ENCODE measurements at regions not wholly inside any gene's neighbourhood (a gene's known extent, or its start where the extent isn't known, plus 50 kb on each side); places are given as distances from the start of the nearest gene placed in this dataset.

DNA sequence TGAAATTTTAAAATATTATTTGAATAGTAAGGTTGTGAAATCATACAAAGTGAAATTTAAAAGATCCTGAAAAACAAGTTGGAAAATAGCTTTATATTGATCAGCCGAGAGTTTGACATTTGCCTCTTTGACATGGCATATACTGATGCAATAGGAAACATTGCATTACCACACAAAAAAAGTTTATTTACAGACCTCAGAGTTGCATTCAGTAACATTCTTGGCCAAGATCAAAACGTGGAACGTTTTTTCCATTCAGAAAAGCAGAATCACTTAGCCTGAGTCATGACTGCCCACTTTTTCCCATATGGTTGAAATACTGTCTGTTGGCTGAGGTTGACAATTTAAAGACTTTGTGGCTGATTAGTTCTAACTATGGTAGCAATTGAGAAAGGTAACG is 55.1 kb upstream of the BACH2 start:
- no peak overlapping the region for H2AFZ ChIP-seq (ENCODE audit: insufficient read depth, low read depth, low read length, poor library complexity, severe bottlenecking)
- H3K36me3 ChIP-seq (replicated peaks in 1 of 2; ENCODE audit: control insufficient read depth in 1 of 2, insufficient read depth in 2 of 2, low read length in 2 of 2): no peaks in the 10 kb centered on the region
- DNase-seq: peak; percentile 60 to 77 (median 73)
- WGBS (ENCODE audit: insufficient coverage): 0% methylated on average over 2 of the region's 4 CpGs
- H3K27ac Mint-ChIP-seq: peak overlapping the region; percentile 51 to 95 (median 79)
- H3K27ac ChIP-seq (ENCODE audit: low read depth in 1 of 2, low read length in 2 of 2): peak overlapping the region in 1 of 2 donors; percentile 81
- H3K9me3 ChIP-seq (replicated peaks in 1 of 2; ENCODE audit: control insufficient read depth in 1 of 2, insufficient read depth in 1 of 2, low read length in 2 of 2): no peaks in the 10 kb centered on the region
- H3K79me2 ChIP-seq (ENCODE audit: insufficient read depth, low read length): no peaks in the 10 kb centered on the region
- H3K36me3 Mint-ChIP-seq: no peaks in the 10 kb centered on the region
- H3K4me1 ChIP-seq (ENCODE audit: control insufficient read depth in 1 of 2, insufficient read depth in 2 of 2, low read length in 2 of 2): peaks cover 25 to 27% of the 10 kb centered on the region in 2 donors
- H3K4me3 Mint-ChIP-seq: no peak overlapping the region
- peaks cover 37% of the 10 kb centered on the region for H3K4me1 Mint-ChIP-seq
- peak overlapping the region; percentile 41 for H3K4me2 ChIP-seq (replicated peaks; ENCODE audit: extremely low read depth, low read length, poor library complexity, severe bottlenecking)
- intact Hi-C loops (cut with micrococcal nuclease): loop anchor here in 1 of 2 donors (1.0 kb wide), 1 partner anchor 23 kb away; no protein-coding TSS in a partner anchor
- no peak overlapping the region for H3K9ac ChIP-seq (ENCODE audit: insufficient read depth, low read length, poor library complexity, severe bottlenecking)
- H3K27me3 ChIP-seq (ENCODE audit: control insufficient read depth in 2 of 2, insufficient read depth in 2 of 2, low read length in 2 of 2): no peaks in the 10 kb centered on the region
- no peaks in the 10 kb centered on the region for H4K20me1 ChIP-seq (ENCODE audit: insufficient read depth, low read length)
- no peak for TF ChIP-seq CTCF (IDR thresholded peaks at IDR 0.05)
- peaks cover 0 to 5% (median 3%) of the 10 kb centered on the region in 7 donors for H3K9me3 Mint-ChIP-seq
- H3K4me3 ChIP-seq (replicated peaks in 1 of 3; ENCODE audit: low read depth in 2 of 3, low read length in 3 of 3): no peak overlapping the region
- peaks cover 0 to 6% (median 1%) of the 10 kb centered on the region in 3 donors for H3K27me3 Mint-ChIP-seq (ENCODE audit: low read depth in 3 of 3)

GRCh38 chr6:90350689-90351554 is 54.3 kb upstream of the BACH2 start:
- Mint-ChIP-seq H3K4me3 (peak overlapping the region in 1 of 2 donors; percentile 55), H3K27me3 (ENCODE audit: low read depth in 3 of 3) (peaks cover 0 to 6% (median 1%) of the 10 kb centered on the region in 3 donors), H3K9me3 (peaks cover 0 to 5% (median 3%) of the 10 kb centered on the region in 7 donors), H3K4me1 (peaks cover 37% of the 10 kb centered on the region), H3K36me3 (no peaks in the 10 kb centered on the region), H3K27ac (peak overlapping the region; percentile 79 to 95 (median 92))
- H3K27ac ChIP-seq (ENCODE audit: low read depth in 1 of 2, low read length in 2 of 2): peak overlapping the region; percentile 54 to 81
- intact Hi-C loops (cut with micrococcal nuclease): loop anchor here in 1 of 2 donors (1.0 kb wide), 2 partner anchors 23 to 67 kb away; no protein-coding TSS in a partner anchor
- no peaks in the 10 kb centered on the region for H3K27me3 ChIP-seq (ENCODE audit: control insufficient read depth in 2 of 2, insufficient read depth in 2 of 2, low read length in 2 of 2)
- H3K79me2 ChIP-seq (ENCODE audit: insufficient read depth, low read length): no peaks in the 10 kb centered on the region
- no peak for TF ChIP-seq CTCF (IDR thresholded peaks at IDR 0.05)
- H3K4me2 ChIP-seq (replicated peaks; ENCODE audit: extremely low read depth, low read length, poor library complexity, severe bottlenecking): peak overlapping the region; percentile 41
- 0% methylated on average over 1 of the region's 8 CpGs for WGBS (ENCODE audit: insufficient coverage)
- H3K9me3 ChIP-seq (replicated peaks in 1 of 2; ENCODE audit: control insufficient read depth in 1 of 2, insufficient read depth in 1 of 2, low read length in 2 of 2): no peaks in the 10 kb centered on the region
- no peaks in the 10 kb centered on the region for H3K36me3 ChIP-seq (replicated peaks in 1 of 2; ENCODE audit: control insufficient read depth in 1 of 2, insufficient read depth in 2 of 2, low read length in 2 of 2)
- peak overlapping the region in 1 of 3 experiments; percentile 23 for H3K4me3 ChIP-seq (replicated peaks in 1 of 3; ENCODE audit: low read depth in 2 of 3, low read length in 3 of 3)
- no peaks in the 10 kb centered on the region for H4K20me1 ChIP-seq (ENCODE audit: insufficient read depth, low read length)
- H2AFZ ChIP-seq (ENCODE audit: insufficient read depth, low read depth, low read length, poor library complexity, severe bottlenecking): peak overlapping the region; percentile 33
- H3K4me1 ChIP-seq (ENCODE audit: control insufficient read depth in 1 of 2, insufficient read depth in 2 of 2, low read length in 2 of 2): peaks cover 25 to 27% of the 10 kb centered on the region in 2 donors
- H3K9ac ChIP-seq (ENCODE audit: insufficient read depth, low read length, poor library complexity, severe bottlenecking): no peak overlapping the region
- peak; percentile 80 to 93 (median 84) for DNase-seq

Data from CD14-positive monocyte (primary cell).